HG03175 (cell line): ENCODE measurements at regions not wholly inside any gene's neighbourhood (a gene's known extent, or its start where the extent isn't known, plus 50 kb on each side); places are given as distances from the start of the nearest gene placed in this dataset.
"Not testable (repeated sequence)": the region's sequence is repeated elsewhere in the genome, so short reads cannot be mapped to it uniquely, and the experiment has no call there.

Experiments used
- ATAC-seq: cut with Tn5 transposase; IDR thresholded peaks from one replicate; pipeline ENCODE4 v1.9.1; 2021; ENCODE audit warnings: mild to moderate bottlenecking, moderate library complexity; ENCODE audit not compliant: unreplicated experiment

GRCh38 chr18:57954935-57955334 is 89.1 kb upstream of the NEDD4L start:
- no peak for ATAC-seq

GRCh38 chr18:57953883-57954282 is 90.1 kb upstream of the NEDD4L start:
- no peak for ATAC-seq

- ATAC-seq: no peak
These were observed 91.8 kb upstream of the NEDD4L start for GRCh38 chr18:57951999-57952774.

- no peak for ATAC-seq
These were observed 92.8 kb upstream of the NEDD4L start for GRCh38 chr18:57951117-57951796.

- no peak for ATAC-seq
These were observed 93.5 kb upstream of the NEDD4L start for GRCh38 chr18:57950542-57950941.

- not testable (repeated sequence) for ATAC-seq
These were observed 94.7 kb upstream of the NEDD4L start for GRCh38 chr18:57949335-57949734.

GRCh38 chr18:57947117-57947516 is 96.9 kb upstream of the NEDD4L start:
- no peak for ATAC-seq

GRCh38 chr18:57943723-57944122 is 100.3 kb upstream of the NEDD4L start:
- ATAC-seq: no peak

GRCh38 chr18:57942493-57942892 is 101.5 kb upstream of the NEDD4L start:
- ATAC-seq: no peak

GRCh38 chr18:57941841-57942489 is 102.1 kb upstream of the NEDD4L start:
- ATAC-seq: no peak

- ATAC-seq: no peak
These were observed 103.8 kb upstream of the NEDD4L start for GRCh38 chr18:57940166-57940660.

GRCh38 chr18:57934375-57934774 is 109.7 kb upstream of the NEDD4L start:
- not testable (repeated sequence) for ATAC-seq

GRCh38 chr18:57931038-57931437 is 113.0 kb upstream of the NEDD4L start:
- no peak for ATAC-seq

- ATAC-seq: no peak
These were observed 113.5 kb upstream of the NEDD4L start for GRCh38 chr18:57930476-57930875.

GRCh38 chr18:57929922-57930321 is 114.1 kb upstream of the NEDD4L start:
- ATAC-seq: no peak

GRCh38 chr18:57928466-57928865 is 115.6 kb upstream of the NEDD4L start:
- no peak for ATAC-seq

GRCh38 chr18:57927511-57927910 is 116.5 kb upstream of the NEDD4L start:
- no peak for ATAC-seq

- no peak for ATAC-seq
These were observed 118.3 kb upstream of the NEDD4L start for GRCh38 chr18:57925706-57926105.

GRCh38 chr18:57923611-57924010 is 120.4 kb upstream of the NEDD4L start:
- ATAC-seq: no peak

GRCh38 chr18:57922885-57923284 is 119.8 kb upstream of the ATP8B1 start:
- no peak for ATAC-seq

GRCh38 chr18:57921708-57922107 is 118.6 kb upstream of the ATP8B1 start:
- no peak for ATAC-seq

GRCh38 chr18:57920036-57920435 is 116.9 kb upstream of the ATP8B1 start:
- no peak for ATAC-seq
